Fibroblast of villous mesenchyme (primary cell): ENCODE measurements at regions not wholly inside any gene's neighbourhood (a gene's known extent, or its start where the extent isn't known, plus 50 kb on each side); places are given as distances from the start of the nearest gene placed in this dataset. TPM values are rescaled to one million over a fixed set of nuclear protein-coding genes. Genes with fewer than 3 reads are reported as not detected.

ENCODE experiments used
- DNase-seq: peaks from one replicate; pipeline ENCODE4 v3.0.0-alpha.2; 2010; ENCODE audit warnings: low read depth
- H3K4me3 ChIP-seq: 2 replicates; pipeline ENCODE4 v1.5.1; 2011; ENCODE audit warnings: low read depth, mild to moderate bottlenecking, low read length
- CTCF ChIP-seq: IDR thresholded peaks from 2 replicates; pipeline ENCODE4 v1.5.1; 2012; ENCODE audit warnings: low read depth, mild to moderate bottlenecking, low read length; ENCODE audit not compliant: insufficient read depth
- small RNA-seq: library from RNA; depleted of rRNA; stranded (forward); fragments of <200 nt; gene quantifications from one replicate; pipeline ENCODE3, GENCODE V24; 2012

GRCh38 chr3:96753124-96753523 lies 61.3 kb upstream of the EPHA6 start:
- DNase-seq: no peak
- TF ChIP-seq CTCF: no peak
- no peak overlapping the region for H3K4me3 ChIP-seq

GRCh38 chr3:96754128-96754527 lies 60.3 kb upstream of the EPHA6 start:
- no peak for TF ChIP-seq CTCF
- no peak overlapping the region for H3K4me3 ChIP-seq
- DNase-seq: no peak

GRCh38 chr3:96755519-96755918 lies 58.9 kb upstream of the EPHA6 start:
- no peak for DNase-seq
- no peak overlapping the region for H3K4me3 ChIP-seq
- no peak for TF ChIP-seq CTCF

- TF ChIP-seq CTCF: no peak
- no peak for DNase-seq
- H3K4me3 ChIP-seq: no peak overlapping the region
These were observed 57.9 kb upstream of the EPHA6 start for GRCh38 chr3:96756516-96756915.

GRCh38 chr3:96760956-96761355 lies 53.4 kb upstream of the EPHA6 start:
- no peak for TF ChIP-seq CTCF
- DNase-seq: no peak
- no peak overlapping the region for H3K4me3 ChIP-seq

Small RNA genes lying in the stretch of these regions (small RNA-seq; reads per million reads assigned to genes)
- not detected for gene MIR8060
- not detected for gene RNU6-1094P
